ENCODE measurements at regions not wholly inside any gene's neighbourhood (a gene's known extent, or its start where the extent isn't known, plus 50 kb on each side); places are given as distances from the start of the nearest gene placed in this dataset.

GRCh38 chr4:72709475-72709874 is 140.5 kb upstream of the ADAMTS3 start:
- no peak for TF ChIP-seq CTCF (IDR thresholded peaks at IDR 0.05)
- no peak for TF ChIP-seq POLR2A (IDR thresholded peaks at IDR 0.05)
- no peak for TF ChIP-seq POLR2AphosphoS5 (IDR thresholded peaks at IDR 0.05)

Data from breast epithelium (tissue), 3 donors.